NCI-H2081 (cell line): ENCODE measurements at regions not wholly inside any gene's neighbourhood (a gene's known extent, or its start where the extent isn't known, plus 50 kb on each side); places are given as distances from the start of the nearest gene placed in this dataset.

Experiments
- DNase-seq, 2 experiments: peaks; one replicate each; lab custom pipeline; 2025; lab: John Stamatoyannopoulos, UW

GRCh38 chr3:64915778-64916177 is 228.0 kb upstream of the ADAMTS9 start:
- DNase-seq, result no peak

GRCh38 chr3:64913515-64913914 is 225.7 kb upstream of the ADAMTS9 start:
- DNase-seq, result no peak

DNA sequence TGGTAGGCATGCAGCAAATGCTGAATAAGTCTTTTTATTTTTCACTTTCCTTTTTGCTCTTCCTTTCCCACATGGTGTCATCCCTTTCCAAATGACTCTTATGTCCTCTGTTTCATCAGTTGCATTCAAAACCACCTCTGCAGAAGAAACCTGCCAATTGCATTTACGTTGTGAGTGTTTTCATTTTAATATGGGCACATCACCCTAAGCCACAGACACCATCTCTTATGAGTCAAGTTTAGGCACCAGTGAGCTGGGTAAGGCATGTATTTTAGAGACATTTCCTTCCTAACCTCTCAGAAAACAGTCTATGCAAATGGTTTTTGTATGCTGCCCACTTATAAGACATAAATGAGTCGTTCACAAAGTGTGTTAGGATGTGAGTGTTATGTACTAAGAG is 223.3 kb upstream of the ADAMTS9 start:
- no peak for DNase-seq

- no peak for DNase-seq
Measured at GRCh38 chr3:64909757-64910467, 222.1 kb upstream of the ADAMTS9 start.

GRCh38 chr3:64909011-64909410 is 221.2 kb upstream of the ADAMTS9 start:
- no peak for DNase-seq

DNA sequence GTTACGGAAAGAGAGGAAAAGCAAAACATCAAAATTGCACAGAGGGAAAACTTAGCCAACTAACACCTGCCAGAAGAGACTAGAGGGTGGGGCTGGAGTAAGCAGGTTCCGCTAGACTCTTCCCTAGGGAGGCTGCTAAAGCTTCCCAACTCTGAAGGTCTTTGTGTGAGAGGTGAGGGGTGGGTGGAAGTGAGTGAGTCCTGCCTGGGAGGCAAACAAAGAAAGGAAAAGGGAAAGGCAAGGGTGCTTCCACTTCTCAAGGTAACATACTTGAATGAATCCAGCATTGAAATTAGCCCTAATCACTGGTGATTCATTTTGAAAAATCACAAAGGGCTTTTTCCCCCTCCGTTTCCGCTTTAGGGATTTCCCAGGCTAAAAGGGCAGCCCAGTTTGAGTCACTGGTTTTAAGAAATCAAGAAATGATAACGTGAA is 220.5 kb upstream of the ADAMTS9 start:
- no peak for DNase-seq

GRCh38 chr3:64905906-64906410 is 218.2 kb upstream of the ADAMTS9 start:
- no peak for DNase-seq

- no peak for DNase-seq
Measured at GRCh38 chr3:64903006-64903405, 215.2 kb upstream of the ADAMTS9 start.

- DNase-seq, result no peak
Measured at GRCh38 chr3:64901986-64902516, 214.3 kb upstream of the ADAMTS9 start.

- DNase-seq, result no peak
Measured at GRCh38 chr3:64901522-64901885, 213.7 kb upstream of the ADAMTS9 start.

- no peak for DNase-seq
Measured at GRCh38 chr3:64900617-64901521, 213.1 kb upstream of the ADAMTS9 start.

GRCh38 chr3:64900156-64900555 is 212.4 kb upstream of the ADAMTS9 start:
- DNase-seq, result no peak

DNA sequence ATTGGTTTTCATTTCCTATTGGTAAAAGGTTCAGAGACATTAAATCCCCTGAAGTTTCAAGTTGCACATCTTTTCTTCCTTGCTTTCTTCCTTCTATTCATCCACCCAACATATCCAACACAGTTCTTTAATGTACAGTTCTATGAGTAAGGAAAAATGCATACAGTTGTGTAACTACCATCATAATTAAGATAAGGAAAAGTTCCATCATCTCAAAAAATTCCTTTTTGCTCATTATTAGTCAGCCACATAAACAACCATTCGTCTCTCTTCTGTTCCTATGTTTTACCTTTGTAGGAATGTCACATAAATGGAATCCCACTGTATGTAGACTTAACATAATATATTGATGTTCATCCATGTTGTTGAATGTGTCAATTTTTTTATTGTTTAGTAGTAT is 211.1 kb upstream of the ADAMTS9 start:
- DNase-seq, result no peak

GRCh38 chr3:64895991-64896895 is 208.4 kb upstream of the ADAMTS9 start:
- no peak for DNase-seq

GRCh38 chr3:64895106-64895990 is 207.5 kb upstream of the ADAMTS9 start:
- DNase-seq, result no peak

- DNase-seq, result no peak
Measured at GRCh38 chr3:64894006-64894405, 206.2 kb upstream of the ADAMTS9 start.

GRCh38 chr3:64892671-64893309 is 205.0 kb upstream of the ADAMTS9 start:
- no peak for DNase-seq

GRCh38 chr3:64891021-64891420 is 203.2 kb upstream of the ADAMTS9 start:
- no peak for DNase-seq

- no peak for DNase-seq
Measured at GRCh38 chr3:64890466-64890865, 202.7 kb upstream of the ADAMTS9 start.

- DNase-seq, result no peak
Measured at GRCh38 chr3:64890006-64890405, 202.2 kb upstream of the ADAMTS9 start.
